ENCODE measurements at regions not wholly inside any gene's neighbourhood (a gene's known extent, or its start where the extent isn't known, plus 50 kb on each side); places are given as distances from the start of the nearest gene placed in this dataset.

GRCh38 chr12:124167141-124167540 lies 127.8 kb upstream of the RFLNA start:
- DNase-seq, result no peak

DNA sequence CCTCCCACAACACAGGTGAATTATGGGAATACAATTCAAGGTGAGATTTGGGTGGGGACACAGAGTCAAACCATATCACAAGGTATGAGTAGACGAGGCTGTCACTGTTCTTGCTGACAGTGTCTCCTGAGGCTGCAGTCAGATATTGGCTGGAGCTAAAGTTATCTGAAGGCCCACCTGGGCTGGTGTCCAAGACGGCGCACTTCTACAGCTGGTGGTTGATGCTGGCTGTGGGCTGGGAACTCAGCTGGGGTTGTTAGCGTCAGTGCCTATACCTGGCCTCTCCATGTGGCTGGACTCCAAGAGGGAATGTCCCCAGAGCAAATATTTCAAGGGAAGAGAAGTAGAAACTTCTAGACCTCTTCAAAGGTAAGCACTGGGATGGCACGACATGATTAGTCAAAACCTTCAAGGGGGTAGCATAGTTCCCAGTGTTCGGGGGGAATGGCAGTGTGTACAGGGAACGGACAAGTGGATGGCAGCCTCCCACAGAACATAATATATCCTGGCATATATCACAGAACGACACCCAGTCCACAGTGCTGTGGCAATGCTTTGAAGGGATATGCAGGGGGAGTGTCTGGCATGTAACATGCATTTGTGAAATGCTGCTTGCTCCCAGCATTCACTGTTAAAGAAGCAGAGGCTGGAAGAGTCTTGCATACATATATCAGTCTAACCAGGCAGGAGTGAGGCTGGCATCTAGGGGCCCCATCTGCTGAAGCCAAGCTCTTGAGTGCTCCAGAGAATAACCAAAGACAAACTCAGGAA lies 126.7 kb upstream of the RFLNA start:
- DNase-seq, result no peak

GRCh38 chr12:124169577-124170284 lies 125.2 kb upstream of the RFLNA start:
- DNase-seq, result no peak

DNA sequence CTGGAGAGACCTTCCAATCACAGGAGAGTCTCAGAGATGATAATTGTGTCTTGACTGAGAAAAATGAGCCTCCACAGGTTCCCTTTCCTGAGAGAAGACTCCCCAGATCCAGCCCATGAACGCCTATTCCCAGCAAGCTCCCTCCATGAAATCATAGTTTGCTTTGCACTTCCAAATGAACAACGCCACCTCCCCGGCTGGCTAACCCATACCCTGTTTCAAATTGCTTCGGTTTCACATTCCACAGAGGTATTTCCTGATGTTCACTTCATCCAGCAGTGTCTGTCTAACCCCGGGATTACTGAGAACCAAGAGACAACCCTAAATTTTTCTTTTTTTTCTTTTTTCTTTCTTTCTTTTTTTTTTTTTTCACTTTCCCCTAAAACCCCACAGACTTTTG lies 124.1 kb upstream of the RFLNA start:
- DNase-seq, result no peak

GRCh38 chr12:124171231-124171979 lies 123.5 kb upstream of the RFLNA start:
- no peak for DNase-seq

- no peak for DNase-seq
Observed at GRCh38 chr12:124172636-124173035, 122.3 kb upstream of the RFLNA start.

GRCh38 chr12:124173692-124174091 lies 121.2 kb upstream of the RFLNA start:
- DNase-seq, result no peak

GRCh38 chr12:124174451-124175348 lies 120.2 kb upstream of the RFLNA start:
- no peak for DNase-seq

DNA sequence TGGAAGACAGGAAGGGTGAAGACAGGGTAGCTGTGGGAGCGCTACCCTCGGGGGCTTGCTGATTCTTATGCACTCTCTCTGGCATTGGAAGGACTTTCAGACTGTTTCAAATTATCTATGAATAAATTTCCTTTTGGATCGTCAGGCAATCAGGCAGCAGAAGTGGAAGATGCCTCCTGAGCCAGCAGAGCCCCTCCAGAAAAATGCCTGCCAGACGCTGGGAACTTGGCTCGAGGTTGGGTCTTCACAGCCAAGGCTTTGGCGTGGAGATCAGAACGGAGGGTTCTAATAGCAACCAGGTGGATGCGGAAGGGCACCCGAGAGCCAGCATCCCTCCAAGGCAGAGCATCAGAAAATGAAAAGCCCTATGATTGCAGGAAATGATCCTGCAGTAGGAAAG lies 119.2 kb upstream of the RFLNA start:
- DNase-seq, result no peak

GRCh38 chr12:124177276-124177950 lies 117.5 kb upstream of the RFLNA start:
- DNase-seq, result no peak

DNA sequence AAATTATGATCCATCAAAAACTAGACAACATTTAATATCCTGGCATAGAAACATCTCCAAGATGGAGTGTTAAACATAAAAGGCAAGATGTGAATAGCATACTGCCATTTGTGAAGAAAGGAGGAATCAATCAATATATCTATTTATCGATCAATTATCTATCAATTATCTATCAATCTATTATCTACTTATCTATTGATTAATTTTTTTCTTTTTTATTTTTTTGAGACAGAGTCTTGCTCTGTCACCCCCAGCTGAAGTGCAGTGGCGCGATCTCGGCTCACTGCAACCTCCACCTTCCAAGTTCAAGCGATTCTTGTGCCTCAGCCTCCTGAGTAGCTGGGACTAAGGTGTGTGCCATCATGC lies 117.0 kb upstream of the RFLNA start:
- no peak for DNase-seq

GRCh38 chr12:124179936-124180607 lies 114.8 kb upstream of the RFLNA start:
- no peak for DNase-seq

GRCh38 chr12:124183172-124183571 lies 111.7 kb upstream of the RFLNA start:
- DNase-seq, result no peak

GRCh38 chr12:124184456-124184855 lies 110.4 kb upstream of the RFLNA start:
- no peak for DNase-seq

DNA sequence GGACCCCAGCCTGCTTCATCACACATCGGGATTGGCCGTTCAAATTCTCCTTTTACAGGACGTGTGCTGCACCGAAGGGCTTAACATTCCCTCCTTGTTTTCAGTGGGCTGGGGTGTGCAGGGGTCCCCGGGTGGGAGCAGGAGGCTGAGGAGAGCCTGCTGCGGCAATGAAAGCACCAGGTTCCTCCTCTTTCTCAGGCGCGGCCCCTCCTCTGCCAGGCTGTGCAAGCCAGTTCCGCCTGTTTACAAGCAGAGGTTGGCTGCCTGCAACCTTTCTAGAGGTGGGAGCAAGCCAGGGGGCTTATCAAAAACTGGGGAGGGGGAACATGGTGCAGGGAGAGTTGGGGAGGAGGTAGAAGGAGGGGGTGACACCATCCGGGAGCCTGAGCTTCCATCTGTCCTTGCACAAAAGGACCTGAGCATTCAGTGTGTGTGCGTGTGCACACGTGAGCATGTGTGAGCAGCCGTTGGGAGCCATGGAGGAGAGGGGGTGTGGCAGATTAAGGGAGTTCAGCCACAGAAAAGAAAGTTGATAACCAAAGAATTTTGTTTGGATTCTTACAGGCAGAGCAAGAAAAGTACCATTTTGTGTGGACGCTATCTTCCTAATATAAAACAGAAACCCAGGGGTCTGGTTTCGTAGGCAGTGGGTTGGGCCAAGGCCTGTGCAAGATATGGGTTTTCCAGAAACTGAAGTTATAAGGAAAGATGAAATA lies 108.8 kb upstream of the RFLNA start:
- DNase-seq, result no peak

GRCh38 chr12:124188084-124188483 lies 106.8 kb upstream of the RFLNA start:
- DNase-seq, result no peak

DNA sequence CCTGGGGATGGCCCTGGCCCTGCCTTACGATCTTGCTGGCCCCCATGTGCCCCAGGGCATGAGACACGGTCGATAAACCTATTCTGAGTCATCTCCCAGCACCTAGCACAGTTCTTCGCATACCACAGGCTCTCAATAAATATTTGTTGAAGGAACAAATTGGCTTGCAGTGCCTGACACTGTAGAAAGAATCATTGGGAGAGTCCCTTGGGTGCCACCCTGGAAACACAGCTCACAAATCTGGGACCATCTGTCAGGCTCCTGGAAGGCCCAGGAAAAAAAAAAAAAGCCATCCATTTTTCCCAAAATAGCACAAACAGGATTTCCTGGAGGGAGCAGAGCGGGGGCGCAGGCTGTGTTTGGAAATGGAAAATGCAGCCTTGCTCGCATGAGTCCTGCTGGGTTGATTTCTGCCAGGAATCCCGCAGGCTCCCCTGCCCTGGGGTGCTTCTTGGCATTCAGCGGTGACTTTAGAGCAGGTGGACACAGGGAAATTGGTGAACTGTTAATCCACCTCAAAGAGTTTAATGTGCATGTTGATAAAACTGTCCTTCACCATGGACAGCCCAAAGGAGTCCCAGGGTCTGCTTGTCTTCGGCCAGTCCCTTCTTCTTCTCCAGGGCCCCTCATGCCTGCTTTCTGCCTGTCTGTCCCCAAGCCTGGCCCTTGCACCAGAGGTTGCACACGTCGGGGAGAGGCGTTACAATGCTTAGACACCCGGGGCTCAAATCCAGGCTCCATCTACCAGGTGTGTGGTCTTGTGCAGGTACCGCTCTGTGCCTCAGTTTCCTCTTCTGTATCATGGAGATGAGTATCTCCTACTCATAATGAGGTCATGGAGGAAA lies 106.1 kb upstream of the RFLNA start:
- no peak for DNase-seq

DNA sequence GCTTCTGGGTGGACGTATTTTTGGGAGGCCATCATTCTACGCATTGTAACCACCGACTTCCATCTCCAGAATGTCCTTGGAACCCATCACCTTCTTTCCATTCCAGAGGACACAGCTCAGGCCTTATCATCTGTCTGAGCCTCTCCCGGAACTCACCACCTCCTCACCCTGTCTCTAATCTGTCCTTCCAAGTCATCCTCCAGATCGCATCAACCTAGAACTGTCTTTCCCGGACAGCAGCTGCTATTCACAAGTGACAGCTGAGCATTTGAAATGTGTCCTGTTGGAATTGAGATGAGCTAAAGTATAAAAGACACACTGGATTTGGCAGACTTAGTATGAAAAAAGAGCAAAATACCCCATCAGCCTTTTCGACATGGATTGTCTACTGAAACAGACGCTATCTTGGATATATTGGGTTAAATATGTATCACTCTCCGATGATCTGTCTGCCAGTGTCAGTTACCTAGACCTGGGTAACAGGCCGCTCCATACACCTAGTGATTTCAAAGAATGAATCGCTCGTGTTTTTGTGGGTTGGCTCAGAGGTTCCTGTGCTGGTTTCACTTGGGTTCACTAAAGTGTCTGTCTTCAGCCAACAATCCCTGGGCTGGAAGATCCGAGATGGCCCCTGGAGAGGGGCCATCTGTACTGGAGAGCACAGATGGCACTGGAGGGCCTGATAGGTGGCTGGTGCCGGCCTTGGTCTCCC lies 104.4 kb upstream of the RFLNA start:
- DNase-seq, result no peak

DNA sequence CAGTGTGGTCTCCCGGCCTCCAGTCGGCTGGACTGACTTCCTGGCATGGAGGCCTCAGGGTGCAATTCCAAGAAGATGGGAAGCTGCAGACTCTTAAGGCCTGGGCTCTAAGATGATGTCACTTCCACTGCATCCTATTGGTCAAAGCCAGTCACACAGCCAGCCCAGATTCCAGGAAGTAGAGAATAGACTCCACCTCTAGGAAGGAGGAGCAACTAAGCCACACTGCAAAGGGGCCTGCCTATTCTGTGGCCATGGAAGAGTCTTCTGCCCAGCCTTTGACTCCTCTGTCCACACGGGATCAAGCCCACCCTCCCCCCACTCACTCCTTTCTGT lies 103.9 kb upstream of the RFLNA start:
- no peak for DNase-seq

All from central memory CD4-positive, alpha-beta T cell (primary cell).